Panc1 (cell line): ENCODE measurements at regions not wholly inside any gene's neighbourhood (a gene's known extent, or its start where the extent isn't known, plus 50 kb on each side); places are given as distances from the start of the nearest gene placed in this dataset.

Experiments used
- ATAC-seq: fragments of 200-7000 bp; cut with Tn5 transposase; 2 replicates; pipeline ENCODE4 v1.9.1; 2020; ENCODE audit warnings: mild to moderate bottlenecking, moderate library complexity
- BruUV-seq: library from RNA; stranded (reverse); fragments of 400-500 nt; replicated peaks from 2 replicates; lab custom pipeline; 2021; lab: Mats Ljungman, UMichigan
- CTCF ChIA-PET: fragments of 300-600 bp; sonication (Branson Sonifier 250); formaldehyde crosslinking; loops from one replicate; lab custom pipeline; 2022; ENCODE audit warnings: antibody characterized with exemption; lab: Charles Lee
- POLR2A ChIA-PET: fragments of 300-600 bp; sonication (Branson Sonifier 250); formaldehyde crosslinking; loops from one replicate; lab custom pipeline; 2022; ENCODE audit warnings: antibody characterized with exemption; lab: Charles Lee
- DNase-seq: peaks from one replicate; pipeline ENCODE4 v3.0.0-alpha.2; 2010; ENCODE audit warnings: low read depth, low spot score
- H3K27ac ChIP-seq: 2 replicates; pipeline ENCODE4 v1.5.1; 2011; ENCODE audit warnings: mild to moderate bottlenecking, low read length, inconsistent platforms
- H3K27me3 ChIP-seq: fragments of 200-500 bp; sonication (Bioruptor generic); 2 replicates; pipeline ENCODE4 v1.6.0; 2014; ENCODE audit warnings: low read length, inconsistent platforms; ENCODE audit not compliant: control insufficient read depth, insufficient read depth
- H3K36me3 ChIP-seq: fragments of 200-500 bp; sonication (Bioruptor generic); 2 replicates; pipeline ENCODE4 v1.5.1; 2014; ENCODE audit warnings: inconsistent platforms, mild to moderate bottlenecking, low read length, moderate library complexity; ENCODE audit not compliant: control insufficient read depth, insufficient read depth
- H3K4me1 ChIP-seq: 2 replicates; pipeline ENCODE4 v1.5.1; 2011; ENCODE audit warnings: inconsistent platforms, mild to moderate bottlenecking, low read length, moderate library complexity; ENCODE audit not compliant: control insufficient read depth, insufficient read depth
- H3K4me3 ChIP-seq, 2 experiments: 2 replicates each; pipeline ENCODE4 v1.5.1; 2011 to 2012; ENCODE audit warnings: low read depth in 2 of 2, low read length in 2 of 2, mild to moderate bottlenecking in 2 of 2, inconsistent platforms in 1 of 2, moderate library complexity in 1 of 2
- H3K9me3 ChIP-seq: fragments of 200-500 bp; sonication (Bioruptor generic); 2 replicates; pipeline ENCODE4 v1.5.1; 2014; ENCODE audit warnings: low read depth, mild to moderate bottlenecking, inconsistent platforms, low read length, moderate library complexity; ENCODE audit not compliant: control insufficient read depth, insufficient read depth
- CTCF ChIP-seq: fragments of 450-650 bp; IDR thresholded peaks from 2 replicates; pipeline ENCODE4 v1.5.1; 2017; ENCODE audit warnings: mild to moderate bottlenecking
- POLR2AphosphoS5 ChIP-seq: IDR thresholded peaks from 2 replicates; pipeline ENCODE4 v1.6.1; 2012; ENCODE audit warnings: mild to moderate bottlenecking, low read depth, low read length, moderate library complexity
- REST ChIP-seq, 2 experiments: IDR thresholded peaks; 2 replicates each; pipeline ENCODE4 v1.6.1; 2011 to 2012; ENCODE audit warnings: low read depth in 2 of 2, control low read depth in 1 of 2, low read length in 1 of 2, mild to moderate bottlenecking in 1 of 2, moderate library complexity in 1 of 2; ENCODE audit not compliant: insufficient read depth in 1 of 2
- SIN3A ChIP-seq: IDR thresholded peaks from 2 replicates; pipeline ENCODE4 v1.6.1; 2012; ENCODE audit warnings: low read depth, mild to moderate bottlenecking, low read length, moderate library complexity, borderline replicate concordance; ENCODE audit not compliant: insufficient read depth
- TCF7L2 ChIP-seq: IDR thresholded peaks from 2 replicates; pipeline ENCODE4 v1.6.1; 2011; ENCODE audit warnings: mild to moderate bottlenecking, low read depth, low read length, inconsistent platforms
- in situ Hi-C: cut with HindIII; loops from 2 replicates; pipeline ENCODE4 v1.10.0; 2016; ENCODE audit warnings: low sequenced_read_pairs, low pct_unique_long_range_greater_than_20kb
- intact Hi-C: fragments of 100-400 bp; cut with micrococcal nuclease; formaldehyde crosslinking; loops from one replicate; pipeline ENCODE4 v1.10.0; 2022; ENCODE audit not compliant: unreplicated experiment

- no peak for TF ChIP-seq CTCF
- TF ChIP-seq SIN3A, result no peak
- no peak for TF ChIP-seq REST (IDR thresholded peaks at IDR 0.05; ENCODE audit: insufficient read depth in 1 of 2, low read depth in 2 of 2, low read length in 1 of 2)
- no peak for TF ChIP-seq POLR2AphosphoS5
- TF ChIP-seq TCF7L2, result no peak
- ChIA-PET POLR2A (no interaction called here), CTCF (no interaction called here)
- ATAC-seq, result no peak
- in situ Hi-C loops (no loop called here), intact Hi-C loops (no loop called here)
- Histone ChIP-seq H3K27me3 (no peaks in the 10 kb centered on the region), H3K4me3 (no peak overlapping the region), H3K36me3 (no peaks in the 10 kb centered on the region), H3K4me1 (no peaks in the 10 kb centered on the region), H3K27ac (no peak overlapping the region), H3K9me3 (no peaks in the 10 kb centered on the region; the same call in 1 of the 2 replicates)
- no TSS peak for BruUV-seq
- no peak for DNase-seq
Observed at GRCh38 chr11:96781082-96781481, 391.3 kb downstream of the JRKL start.

- TF ChIP-seq TCF7L2, result no peak
- TF ChIP-seq POLR2AphosphoS5, result no peak
- no peak for TF ChIP-seq REST (IDR thresholded peaks at IDR 0.05; ENCODE audit: insufficient read depth in 1 of 2, low read depth in 2 of 2, low read length in 1 of 2)
- TF ChIP-seq SIN3A, result no peak
- TF ChIP-seq CTCF, result no peak
- in situ Hi-C loops, result no loop called here
- H3K4me1 ChIP-seq, result no peaks in the 10 kb centered on the region
- no peak for ATAC-seq
- no peak overlapping the region for H3K4me3 ChIP-seq
- H3K9me3 ChIP-seq, result no peaks in the 10 kb centered on the region; the same call in 1 of the 2 replicates
- DNase-seq, result no peak
- H3K27ac ChIP-seq, result no peak overlapping the region
- H3K27me3 ChIP-seq, result no peaks in the 10 kb centered on the region
- no TSS peak for BruUV-seq
- intact Hi-C loops, result no loop called here
- ChIA-PET POLR2A (no interaction called here), CTCF (no interaction called here)
- no peaks in the 10 kb centered on the region for H3K36me3 ChIP-seq
Observed at GRCh38 chr11:96782632-96783031, 392.8 kb downstream of the JRKL start.
